ENCODE measurements at regions not wholly inside any gene's neighbourhood (a gene's known extent, or its start where the extent isn't known, plus 50 kb on each side); places are given as distances from the start of the nearest gene placed in this dataset.
A peak's percentile ranks its signal among the peaks of the same experiment; 100 is the strongest.

DNA sequence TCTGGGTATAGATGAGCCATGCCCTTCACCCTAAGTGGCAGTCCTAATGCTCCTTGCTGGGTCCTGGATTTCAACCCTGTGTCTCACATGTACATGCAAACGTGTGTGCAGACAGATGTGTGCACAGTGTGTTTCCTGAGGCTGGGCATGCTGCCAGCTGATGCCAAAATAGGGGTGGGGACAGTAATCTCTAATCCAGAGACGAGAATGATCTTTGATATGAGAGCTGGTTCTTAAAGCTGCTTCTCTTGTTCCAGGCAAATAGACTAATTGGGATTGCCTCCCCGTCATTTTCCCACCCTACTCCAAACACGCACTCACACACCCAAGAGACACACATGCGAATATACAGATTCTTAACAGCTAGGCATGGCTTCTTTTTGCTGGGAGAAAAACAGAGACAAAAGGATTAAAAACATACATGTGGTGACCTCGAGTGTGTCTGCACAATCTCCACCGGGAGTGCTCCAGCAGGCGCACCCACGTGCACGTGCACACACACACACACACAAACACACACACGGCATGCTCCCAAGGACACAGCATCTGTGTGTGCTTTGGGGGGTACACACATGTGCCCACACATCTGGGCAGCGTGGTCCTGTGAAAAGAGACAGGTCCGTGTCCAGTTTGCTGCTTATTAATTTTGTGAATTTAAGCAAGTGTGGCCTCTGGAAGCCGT is 102.1 kb upstream of the ZBTB40 start:
- DNase-seq (ENCODE audit: low read depth), result no peak

DNA sequence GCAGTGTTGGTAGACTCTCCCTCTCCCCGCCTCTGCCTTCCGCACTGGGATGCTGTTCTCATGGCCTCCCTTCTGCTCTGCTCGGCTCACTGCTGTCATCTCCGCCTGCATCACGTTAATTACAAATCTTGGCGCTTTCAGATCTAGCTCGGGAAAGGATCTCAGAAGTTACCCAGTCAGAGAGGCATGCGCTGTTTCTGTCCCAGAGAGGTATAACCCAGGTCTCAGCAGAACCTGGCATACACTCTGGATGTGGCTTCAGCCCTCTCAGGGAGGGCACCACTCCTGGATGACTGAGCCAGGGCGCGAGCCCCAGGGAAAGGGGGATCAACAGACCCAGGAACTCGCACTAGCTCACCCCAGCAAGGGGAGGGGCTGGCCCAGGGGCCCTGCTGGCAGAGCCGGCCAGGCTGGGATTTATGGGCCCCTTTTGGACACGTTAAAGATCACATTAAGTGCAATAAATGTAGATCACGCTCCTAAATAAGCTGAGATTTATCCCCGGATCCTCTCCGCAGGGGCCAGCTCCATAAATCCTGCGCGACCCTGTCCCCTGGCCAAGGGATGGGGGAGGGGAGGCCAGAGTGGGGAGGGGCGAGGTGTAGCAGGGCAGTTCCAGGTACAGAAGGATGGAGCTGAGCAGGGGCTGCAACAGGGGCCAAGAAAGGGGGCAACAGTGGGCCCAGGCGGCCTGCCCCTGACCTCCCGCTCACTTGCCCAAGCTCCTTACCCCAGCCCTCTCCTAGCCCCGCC is 101.3 kb upstream of the ZBTB40 start:
- no peak for DNase-seq (ENCODE audit: low read depth)

DNA sequence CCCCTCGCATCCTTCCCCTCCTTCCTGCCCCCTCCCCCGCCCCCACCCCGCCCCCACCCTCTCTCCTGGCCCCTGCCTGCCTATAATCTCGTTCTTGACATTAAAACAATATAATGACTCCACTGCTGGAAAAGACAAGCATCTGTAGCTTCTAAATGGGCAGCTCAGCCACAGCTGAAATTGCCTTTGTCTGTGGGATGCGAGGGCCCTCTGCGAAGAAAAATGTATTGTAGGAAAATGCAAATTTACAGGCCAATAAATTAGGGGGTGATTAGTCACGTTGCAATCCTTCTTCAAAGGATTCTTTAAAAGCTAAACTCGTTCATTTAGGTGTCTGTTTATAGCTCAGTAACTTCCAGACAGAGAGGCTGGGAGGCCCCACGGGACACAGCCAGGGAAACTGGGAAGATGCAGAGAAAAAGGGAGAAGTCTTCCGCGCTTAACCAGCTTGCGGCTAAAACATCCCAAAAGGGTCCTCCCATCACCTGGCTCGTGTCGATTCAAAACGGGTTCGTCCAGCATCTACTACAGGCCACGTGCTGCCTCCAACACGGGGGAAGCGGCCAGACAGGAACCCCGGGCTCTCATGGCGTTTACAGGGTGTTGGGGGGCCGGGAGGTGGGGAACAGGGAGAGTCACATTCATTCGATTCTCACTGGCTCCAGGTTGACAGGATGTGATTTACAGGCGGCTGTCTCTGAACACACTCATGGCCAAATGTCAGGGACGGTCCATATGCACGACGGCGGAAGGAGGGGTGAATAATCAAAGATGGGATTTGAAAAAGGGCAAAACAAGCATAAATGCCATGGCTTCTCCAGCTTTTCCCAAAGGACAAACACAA is 100.5 kb upstream of the ZBTB40 start:
- DNase-seq (ENCODE audit: low read depth), result no peak

DNA sequence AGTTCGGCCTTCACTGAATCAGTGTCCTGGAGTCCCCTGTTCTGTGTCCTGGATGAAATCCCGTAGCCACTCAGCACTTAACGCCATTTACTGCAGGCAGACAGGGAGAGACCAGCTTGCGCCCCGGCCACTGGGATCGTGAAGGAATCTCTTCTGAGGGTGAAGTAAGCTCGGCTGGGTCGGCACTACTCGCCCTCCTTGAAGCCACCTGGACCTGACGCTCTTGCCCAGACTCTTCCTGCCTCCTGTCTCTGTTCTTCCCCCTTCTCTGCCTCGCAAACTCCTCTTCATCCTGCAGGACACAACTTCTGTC is 99.9 kb upstream of the ZBTB40 start:
- no peak for DNase-seq (ENCODE audit: low read depth)

DNA sequence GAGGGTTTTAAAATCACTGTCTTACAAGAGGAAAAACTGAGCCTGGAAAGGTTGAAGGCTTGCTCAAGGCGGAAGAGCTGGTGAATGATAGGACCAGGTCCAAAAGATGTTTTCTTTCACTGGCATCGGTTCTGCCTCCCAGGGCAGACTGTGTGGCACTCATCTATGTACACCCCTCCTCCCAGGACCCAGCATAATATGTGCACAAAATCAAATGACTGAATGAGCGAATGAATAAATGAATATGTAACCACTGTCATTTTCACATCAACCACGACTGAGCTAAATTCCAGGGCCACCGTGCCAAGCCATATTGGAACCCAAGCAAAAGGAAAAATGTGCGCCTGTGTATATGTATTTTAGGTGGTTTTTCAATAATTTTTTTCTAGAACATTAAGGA is 99.3 kb upstream of the ZBTB40 start:
- DNase-seq (ENCODE audit: low read depth), result no peak

DNA sequence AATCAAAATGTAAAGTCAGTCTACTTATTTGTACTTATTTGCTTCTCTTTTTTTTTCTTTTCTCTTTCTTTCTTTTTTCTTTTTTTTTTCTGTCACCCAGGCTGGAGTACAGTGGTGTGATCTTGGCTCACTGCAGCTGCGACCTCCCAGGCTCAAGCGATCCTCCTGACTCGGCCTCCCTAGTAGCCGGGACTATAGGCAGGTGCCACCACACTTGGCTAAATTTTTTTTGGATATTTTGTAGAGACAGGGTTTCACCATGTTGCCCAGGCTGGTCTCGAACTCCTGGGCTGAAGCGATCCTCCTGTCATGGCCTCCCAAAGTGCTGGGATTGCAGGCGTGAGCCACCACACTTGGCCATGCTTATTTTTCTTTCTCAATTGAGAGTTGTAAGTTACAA is 98.8 kb upstream of the ZBTB40 start:
- DNase-seq (ENCODE audit: low read depth), result no peak

DNA sequence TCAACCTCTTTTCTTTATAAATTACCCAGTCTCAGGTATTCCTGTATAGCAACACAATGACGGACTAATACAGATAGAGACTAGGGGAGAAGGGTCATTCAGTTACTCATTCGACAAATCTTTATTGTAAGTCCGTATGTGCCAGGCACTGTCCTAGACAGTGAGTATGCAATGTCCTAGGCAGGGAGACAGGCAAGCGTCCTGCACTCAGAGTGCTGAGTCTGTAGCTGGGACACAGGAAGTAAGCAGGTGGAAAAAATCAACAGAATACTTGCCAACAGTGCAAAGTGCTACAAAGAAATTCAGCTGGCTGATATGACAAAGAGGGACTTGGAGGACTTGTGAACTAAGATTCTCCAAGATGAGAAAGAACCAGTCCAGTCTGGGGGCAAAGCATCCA is 92.2 kb upstream of the ZBTB40 start:
- DNase-seq (ENCODE audit: low read depth), result no peak

DNA sequence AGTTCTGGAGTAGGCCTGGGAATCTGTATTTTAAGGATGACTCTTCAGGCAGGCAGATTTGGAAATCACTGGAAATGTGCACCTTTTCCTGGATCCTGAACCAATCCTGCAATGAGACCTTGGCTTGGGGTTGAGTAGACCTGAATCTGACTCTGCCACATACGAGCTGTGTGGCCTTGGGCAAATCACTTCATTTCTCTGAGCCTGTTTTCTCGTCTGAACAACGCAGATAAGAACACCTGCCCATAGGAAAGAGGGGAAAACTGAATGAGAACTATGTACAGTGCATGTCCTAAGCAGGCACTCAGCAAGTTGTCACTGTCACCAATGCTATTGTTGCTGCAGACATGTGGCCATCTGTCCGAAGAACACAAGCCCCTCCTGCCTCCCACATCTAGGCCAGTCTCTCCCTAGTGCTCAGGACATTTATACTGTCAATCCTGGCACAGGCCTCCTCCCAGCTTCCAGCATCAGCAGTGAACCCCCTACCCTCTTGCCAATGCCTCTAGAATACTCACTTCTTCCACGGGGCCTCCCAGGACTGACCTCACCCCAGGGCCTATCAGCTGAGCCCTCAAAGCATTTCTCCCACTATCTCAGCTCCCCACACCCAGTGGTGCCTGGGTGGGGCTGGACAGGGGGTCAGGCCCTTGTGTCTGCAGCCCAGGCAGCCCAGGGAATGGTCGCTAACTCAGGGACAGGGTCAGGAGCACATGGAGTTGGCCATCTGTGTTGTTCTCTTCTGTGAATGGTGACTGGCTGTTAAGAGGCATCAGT is 88.8 kb upstream of the ZBTB40 start:
- DNase-seq (ENCODE audit: low read depth), result no peak

DNA sequence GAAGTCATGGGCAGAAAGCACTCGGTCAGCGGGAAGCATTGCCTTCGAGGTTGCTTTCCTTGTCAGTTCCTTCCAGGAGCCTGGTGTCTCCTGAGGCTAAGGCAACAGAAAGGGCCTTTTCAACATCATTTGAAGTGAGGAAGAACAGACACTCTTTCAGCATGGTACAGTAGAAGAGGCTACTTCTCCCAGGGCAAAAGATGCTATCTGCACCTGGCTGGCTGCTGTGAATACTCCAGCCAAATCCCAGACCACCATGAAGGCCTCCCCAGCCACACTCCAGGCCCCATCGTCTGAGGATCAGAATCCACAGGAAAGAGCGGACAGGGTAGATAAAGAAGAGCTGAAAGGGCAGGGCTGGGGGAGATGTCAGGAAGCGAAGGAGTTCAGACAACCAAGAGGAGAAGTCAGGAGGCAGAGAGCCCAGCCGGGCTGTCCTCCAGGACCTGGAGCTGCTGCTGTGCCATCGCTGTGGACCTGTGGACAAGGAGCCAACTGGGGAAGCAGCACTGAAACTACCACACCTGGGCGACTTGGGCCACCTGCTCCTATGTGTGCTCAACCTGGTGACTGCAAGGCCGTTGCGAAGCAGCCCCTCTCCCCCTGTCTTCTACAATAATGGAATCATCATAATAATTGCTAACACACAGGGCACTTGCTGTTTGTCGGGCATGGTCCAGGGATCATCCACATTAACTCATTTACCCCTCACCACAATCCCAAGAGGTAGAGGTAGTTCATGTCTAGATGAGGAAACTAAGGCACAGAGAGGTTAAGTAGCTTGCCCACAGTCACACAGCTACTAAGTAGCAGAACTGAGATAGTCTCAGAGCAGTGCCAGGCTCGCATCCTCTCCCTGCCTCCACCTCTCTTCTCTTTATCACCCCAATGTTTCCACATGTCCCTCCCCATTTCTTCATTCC is 88.0 kb upstream of the ZBTB40 start:
- no peak for DNase-seq (ENCODE audit: low read depth)

DNA sequence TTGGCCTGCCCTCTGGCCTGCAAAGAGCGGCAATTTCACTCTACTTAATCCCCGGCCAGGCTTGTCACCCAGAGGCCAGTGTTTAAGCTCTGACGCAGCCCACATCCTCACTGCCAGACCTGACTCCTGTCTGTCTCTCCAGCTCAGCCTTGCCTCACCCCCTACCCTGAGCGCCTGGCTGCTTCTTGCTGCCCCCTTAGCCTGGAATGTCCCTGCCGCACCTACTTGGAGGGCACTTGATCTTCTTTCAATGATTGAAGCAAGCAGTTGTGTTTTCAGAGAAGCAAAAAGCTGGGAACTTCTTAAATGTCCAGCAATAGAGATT is 87.4 kb upstream of the ZBTB40 start:
- no peak for DNase-seq (ENCODE audit: low read depth)

DNA sequence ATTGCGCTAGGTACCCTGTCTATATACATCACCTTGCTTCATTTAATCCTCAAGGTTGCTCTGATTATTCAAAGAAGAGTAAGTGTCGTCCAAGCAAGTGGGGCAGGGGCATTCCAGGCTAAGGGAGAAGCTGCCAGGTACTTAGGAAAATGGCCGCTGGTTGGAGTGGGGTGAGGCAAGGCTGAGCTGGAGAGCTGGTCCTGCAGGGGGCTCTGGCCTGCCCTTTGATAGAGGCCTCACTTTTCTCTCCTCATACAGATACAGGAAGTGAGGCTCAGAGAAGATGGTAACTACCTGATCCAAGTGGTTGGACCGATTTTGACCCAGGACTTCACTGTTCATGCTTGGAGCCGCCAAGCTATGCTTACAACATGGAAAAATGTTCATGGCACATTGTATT is 86.9 kb upstream of the ZBTB40 start:
- DNase-seq (ENCODE audit: low read depth), result no peak

DNA sequence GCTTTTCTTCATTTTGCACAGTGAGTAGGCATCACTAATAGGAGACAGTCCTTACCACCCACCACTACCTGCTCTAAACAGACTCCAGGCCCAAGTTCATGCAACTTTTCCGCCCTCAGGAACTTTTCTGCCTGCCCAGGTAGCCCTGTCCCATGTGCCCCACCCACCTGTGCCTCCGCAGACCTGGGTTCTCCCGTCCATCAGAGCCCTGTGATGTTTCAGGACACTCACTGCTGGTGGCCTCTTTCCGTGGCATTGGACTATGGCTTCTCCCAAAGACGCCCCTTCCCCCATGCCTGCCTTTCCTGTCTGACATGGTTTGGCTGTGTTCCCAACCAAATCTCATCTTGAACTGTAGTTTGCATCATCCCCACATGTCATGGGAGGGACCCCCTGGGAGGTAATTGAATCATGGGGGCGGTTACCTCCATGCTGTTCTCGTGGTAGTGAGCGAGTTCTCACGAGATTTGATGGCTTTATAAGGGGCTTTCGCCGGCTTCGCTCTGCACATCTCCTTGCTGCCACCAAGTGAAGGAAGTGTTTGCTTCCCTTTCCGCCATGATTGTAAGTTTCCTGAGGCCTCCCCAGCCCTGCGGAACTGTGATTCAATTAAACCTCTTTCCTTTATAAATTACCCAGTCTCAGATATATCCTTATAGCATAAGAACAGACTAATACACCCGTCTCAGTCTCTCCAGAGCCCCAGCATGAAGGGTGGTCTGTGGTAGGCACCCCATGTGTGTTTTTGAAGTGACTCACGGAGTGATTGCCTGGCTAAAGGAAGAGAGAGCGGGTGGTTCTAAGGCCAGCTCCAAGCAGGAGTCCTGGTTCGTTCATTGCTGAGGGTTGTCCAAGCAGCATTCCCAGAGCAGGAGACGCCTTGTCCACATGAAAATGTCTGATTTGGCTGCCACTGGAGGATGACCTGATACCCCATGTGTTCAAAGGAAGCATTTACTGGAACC is 86.0 kb upstream of the ZBTB40 start:
- peak; percentile 54 for DNase-seq (ENCODE audit: low read depth)

DNA sequence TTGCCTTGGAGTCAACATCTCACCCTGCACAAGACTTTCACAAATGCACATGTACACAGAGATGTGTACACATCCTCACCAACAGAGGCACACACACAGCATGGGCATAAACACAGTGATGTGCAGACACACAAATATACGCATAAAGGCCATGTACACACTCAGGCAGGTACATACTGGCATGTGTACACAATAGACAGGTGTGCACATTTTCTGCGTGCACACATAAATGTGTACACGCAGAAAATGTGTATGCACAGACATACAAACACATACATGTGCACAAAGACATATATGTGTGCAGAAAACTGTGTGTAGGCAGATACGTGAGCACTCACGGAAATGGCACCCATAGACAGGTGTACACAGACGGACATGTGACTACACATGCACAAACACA is 85.3 kb upstream of the ZBTB40 start:
- no peak for DNase-seq (ENCODE audit: low read depth)

DNA sequence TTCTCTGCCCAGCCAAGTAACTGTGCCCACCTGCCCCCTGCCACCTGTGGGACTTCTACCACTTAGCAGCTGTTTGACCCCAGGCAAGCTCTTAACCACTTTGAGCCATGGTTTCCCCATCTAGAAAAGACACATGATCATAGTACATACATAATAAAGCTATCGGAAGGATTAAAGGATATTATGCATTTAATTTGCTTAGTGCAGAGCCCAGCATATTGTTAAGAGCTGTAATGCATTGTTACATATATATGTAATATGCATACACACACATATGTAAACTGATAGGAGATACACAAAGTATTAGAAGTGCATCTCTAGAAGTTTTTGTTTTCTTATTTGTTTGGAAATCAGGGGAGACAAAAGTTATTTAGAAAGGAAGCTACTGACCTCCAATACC is 83.5 kb upstream of the ZBTB40 start:
- DNase-seq (ENCODE audit: low read depth), result no peak

DNA sequence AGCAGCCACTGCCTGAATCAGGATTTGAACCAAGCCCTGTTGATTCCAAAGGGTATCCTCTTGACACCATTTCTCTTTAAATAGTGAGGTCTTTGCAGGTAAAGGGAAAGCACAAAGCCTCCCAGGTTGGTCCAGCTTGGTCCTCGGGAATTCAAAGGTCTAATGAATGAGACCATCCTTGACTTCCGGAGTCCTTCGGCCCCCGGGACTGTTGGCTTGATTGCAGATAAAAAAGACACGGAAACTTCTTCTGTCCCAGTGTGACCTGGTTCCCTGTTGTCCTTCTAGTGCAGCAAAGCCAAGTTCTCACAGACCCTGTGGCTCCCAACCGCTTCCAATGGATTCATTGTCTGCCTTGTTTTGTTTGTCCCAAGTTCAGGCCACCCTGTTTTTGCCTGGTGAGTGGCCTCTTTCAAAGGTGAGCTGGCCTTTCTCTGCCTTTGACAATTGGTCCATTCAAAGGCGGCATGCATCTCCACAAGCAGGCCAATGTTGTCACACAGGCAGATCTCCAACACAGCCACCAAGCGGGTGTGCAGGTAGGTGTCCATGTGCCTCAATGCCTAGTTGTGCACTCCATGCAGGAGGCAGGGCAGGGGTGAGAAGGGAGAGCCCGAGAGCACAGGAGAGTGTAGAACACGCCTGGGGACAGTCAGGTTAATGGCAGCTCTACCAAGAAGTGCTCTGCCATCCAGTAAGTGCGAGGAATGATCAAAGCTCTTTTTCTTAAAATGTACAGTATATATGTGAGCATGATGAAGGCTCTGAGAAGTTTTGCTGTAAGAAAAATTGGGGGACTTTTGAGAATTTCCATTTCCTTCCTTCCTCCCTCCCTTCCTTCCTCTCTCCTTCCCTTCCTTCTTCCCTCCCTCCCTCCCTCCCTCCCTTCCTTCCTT is 82.1 kb upstream of the ZBTB40 start:
- no peak for DNase-seq (ENCODE audit: low read depth)

DNA sequence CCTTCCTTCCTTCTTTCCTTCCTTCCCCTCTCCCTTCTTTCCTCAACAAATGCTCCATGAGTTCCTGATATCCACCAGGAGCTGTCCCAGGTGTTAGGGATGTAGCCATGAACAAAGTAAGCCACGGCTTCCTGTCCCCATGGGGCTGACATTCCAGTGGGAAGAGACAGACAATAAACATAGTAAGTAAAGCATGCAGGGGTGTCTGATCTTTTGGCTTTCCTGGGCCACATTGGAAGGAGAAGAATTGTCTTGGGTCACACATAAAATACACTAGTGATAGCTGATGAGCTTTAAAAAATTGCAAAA is 81.5 kb upstream of the ZBTB40 start:
- no peak for DNase-seq (ENCODE audit: low read depth)

DNA sequence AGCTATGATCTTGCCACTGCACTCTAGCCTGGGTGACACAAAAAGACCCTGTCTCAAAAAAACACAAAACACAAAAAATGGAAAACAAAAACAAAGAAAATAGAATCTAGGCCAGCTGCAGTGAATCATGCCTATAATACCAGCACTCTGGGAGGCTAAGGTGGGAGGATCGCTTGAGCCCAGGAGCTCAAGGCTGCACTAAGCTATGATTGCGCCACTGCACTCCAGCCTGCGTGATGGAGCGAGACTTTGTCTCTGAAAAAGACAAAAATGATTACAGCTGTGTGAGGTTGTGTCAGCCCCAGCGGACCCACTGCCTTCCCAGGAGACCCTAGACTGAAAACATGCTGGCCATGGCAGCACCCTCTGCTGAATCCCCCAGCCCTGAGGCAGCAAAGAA is 80.2 kb upstream of the ZBTB40 start:
- no peak for DNase-seq (ENCODE audit: low read depth)

DNA sequence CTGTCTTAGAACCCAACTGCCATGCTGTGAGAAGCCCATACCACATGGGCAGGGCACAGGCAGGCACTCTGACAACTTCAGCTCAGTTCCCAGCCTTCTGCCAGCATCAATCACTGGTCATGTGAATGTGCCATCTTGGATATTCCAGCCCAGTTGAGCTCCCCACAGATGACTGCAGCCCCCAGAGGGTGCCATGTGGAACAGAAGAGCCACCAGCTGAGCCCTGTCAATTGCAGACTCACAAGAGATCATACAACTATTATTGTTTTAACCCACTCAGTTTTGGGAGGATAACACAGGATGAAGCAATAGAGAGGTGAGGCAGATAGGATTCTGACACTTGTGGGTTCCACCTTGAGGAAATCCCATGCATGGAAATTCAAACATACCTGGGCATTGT is 78.4 kb upstream of the ZBTB40 start:
- DNase-seq (ENCODE audit: low read depth), result no peak

DNA sequence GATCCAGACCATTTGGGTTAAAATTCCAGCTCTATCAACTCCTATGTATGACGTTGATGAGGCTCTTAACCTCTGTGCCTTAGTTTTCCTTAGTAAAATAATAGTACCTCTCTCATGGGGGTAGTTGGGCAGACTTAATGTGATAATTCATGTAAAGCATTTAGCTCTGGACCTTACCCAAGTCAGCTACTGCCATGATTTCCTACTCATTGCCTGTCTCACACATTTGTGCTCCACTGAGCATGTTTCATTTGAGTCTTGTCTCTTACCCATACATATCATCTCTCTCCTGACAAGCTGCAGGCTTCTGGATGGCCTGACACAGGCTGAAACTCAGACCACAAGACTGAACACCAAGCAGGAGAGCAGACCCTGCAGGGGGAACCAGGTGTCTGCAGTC is 77.7 kb upstream of the ZBTB40 start:
- no peak for DNase-seq (ENCODE audit: low read depth)
